SHP77 treated with DMSO at 0.1 percent for 48 hours (cell line): ENCODE measurements at regions not wholly inside any gene's neighbourhood (a gene's known extent, or its start where the extent isn't known, plus 50 kb on each side); places are given as distances from the start of the nearest gene placed in this dataset.
"Not testable (repeated sequence)": the region's sequence is repeated elsewhere in the genome, so short reads cannot be mapped to it uniquely, and the experiment has no call there.

Experiments used
- DNase-seq: peaks from one replicate; lab custom pipeline; 2025; lab: John Stamatoyannopoulos, UW

- no peak for DNase-seq
Observed at GRCh38 chr10:7027237-7027912, 383.5 kb downstream of the SFMBT2 start.

GRCh38 chr10:7026818-7027217 is 384.0 kb downstream of the SFMBT2 start:
- DNase-seq: no peak

- no peak for DNase-seq
Observed at GRCh38 chr10:7025296-7025695, 385.5 kb downstream of the SFMBT2 start.

- no peak for DNase-seq
Observed at GRCh38 chr10:7015457-7015856, 395.4 kb downstream of the SFMBT2 start.

- DNase-seq: no peak
Observed at GRCh38 chr10:7014721-7015120, 396.1 kb downstream of the SFMBT2 start.

- no peak for DNase-seq
Observed at GRCh38 chr10:7011994-7012393, 398.8 kb downstream of the SFMBT2 start.

- no peak for DNase-seq
Observed at GRCh38 chr10:7008645-7009044, 402.2 kb downstream of the SFMBT2 start.

- no peak for DNase-seq
Observed at GRCh38 chr10:7007600-7008190, 403.1 kb downstream of the SFMBT2 start.

- DNase-seq: no peak
Observed at GRCh38 chr10:7006566-7006965, 404.3 kb downstream of the SFMBT2 start.

GRCh38 chr10:7003831-7004395 is 406.9 kb downstream of the SFMBT2 start:
- DNase-seq: no peak

GRCh38 chr10:7000061-7000460 is 410.8 kb downstream of the SFMBT2 start:
- DNase-seq: no peak

- DNase-seq: no peak
Observed at GRCh38 chr10:6999232-6999925, 411.5 kb downstream of the SFMBT2 start.

GRCh38 chr10:6997509-6997908 is 413.3 kb downstream of the SFMBT2 start:
- no peak for DNase-seq

- DNase-seq: no peak
Observed at GRCh38 chr10:6996431-6996830, 414.4 kb downstream of the SFMBT2 start.

- DNase-seq: no peak
Observed at GRCh38 chr10:6995831-6996230, 415.0 kb downstream of the SFMBT2 start.

GRCh38 chr10:6995341-6995740 is 415.3 kb upstream of the PRKCQ start:
- DNase-seq: no peak

GRCh38 chr10:6990891-6991290 is 410.8 kb upstream of the PRKCQ start:
- no peak for DNase-seq

- no peak for DNase-seq
Observed at GRCh38 chr10:6988654-6989053, 408.6 kb upstream of the PRKCQ start.

GRCh38 chr10:6987536-6987945 is 407.5 kb upstream of the PRKCQ start:
- no peak for DNase-seq

GRCh38 chr10:6986927-6987326 is 406.9 kb upstream of the PRKCQ start:
- DNase-seq: no peak

GRCh38 chr10:6985644-6986043 is 405.6 kb upstream of the PRKCQ start:
- no peak for DNase-seq

- no peak for DNase-seq
Observed at GRCh38 chr10:6984971-6985370, 404.9 kb upstream of the PRKCQ start.

- DNase-seq: not testable (repeated sequence)
Observed at GRCh38 chr10:6984016-6984415, 403.9 kb upstream of the PRKCQ start.
